Left lung (tissue), 4 donors: ENCODE measurements at regions not wholly inside any gene's neighbourhood (a gene's known extent, or its start where the extent isn't known, plus 50 kb on each side); places are given as distances from the start of the nearest gene placed in this dataset.

Experiments used
- ATAC-seq: fragments of 200-7000 bp; cut with Tn5 transposase; one replicate; pipeline ENCODE4 v1.9.1; 2020; ENCODE audit warnings: moderate library complexity
- DNase-seq, 4 donors: peaks; one replicate each; pipeline ENCODE4 v3.0.0-alpha.2; 2013 to 2020
- H3K27ac ChIP-seq, 2 donors: fragments of 200-600 bp; sonication (generic) in 1 of 2; one replicate each; pipeline versions ENCODE4 v1.5.0 to v1.8.0; 2020 to 2021
- H3K27me3 ChIP-seq, 2 donors: fragments of 200-600 bp; sonication (generic) in 1 of 2; one replicate each; pipeline versions ENCODE4 v1.5.0 to v1.8.0; 2020 to 2021
- H3K36me3 ChIP-seq, 2 donors: fragments of 200-600 bp; sonication (generic) in 1 of 2; one replicate each; pipeline versions ENCODE4 v1.5.0 to v1.8.0; 2020 to 2021
- H3K4me1 ChIP-seq, 2 donors: fragments of 200-600 bp; one replicate each; pipeline ENCODE4 v1.8.0; 2021
- H3K4me3 ChIP-seq, 2 donors: fragments of 200-600 bp; sonication (generic) in 1 of 2; one replicate each; pipeline versions ENCODE4 v1.5.0 to v1.8.0; 2020 to 2021; ENCODE audit warnings: mild to moderate bottlenecking in 1 of 2
- H3K9me3 ChIP-seq, 2 donors: fragments of 200-600 bp; sonication (generic) in 1 of 2; one replicate each; pipeline versions ENCODE4 v1.5.0 to v1.8.0; 2020 to 2021
- intact Hi-C, 2 donors: fragments of 100-400 bp; cut with DNase I; formaldehyde crosslinking; loops; one replicate each; pipeline versions ENCODE4 v1.11.2 to v1.14.2; 2022
- TF ChIP-seq, protein P1 (sequence below), 2 donors: fragments of 200-600 bp; sonication (generic) in 1 of 2; IDR thresholded peaks; one replicate each; pipeline versions ENCODE4 v1.5.0 to v1.8.0; 2021; ENCODE audit warnings: antibody characterized with exemption in 2 of 2
- donor health status: DM: no; HTN: yes; CAD: no.
- donor health status: DM: no; HTN: no; CAD: no.

DNA sequence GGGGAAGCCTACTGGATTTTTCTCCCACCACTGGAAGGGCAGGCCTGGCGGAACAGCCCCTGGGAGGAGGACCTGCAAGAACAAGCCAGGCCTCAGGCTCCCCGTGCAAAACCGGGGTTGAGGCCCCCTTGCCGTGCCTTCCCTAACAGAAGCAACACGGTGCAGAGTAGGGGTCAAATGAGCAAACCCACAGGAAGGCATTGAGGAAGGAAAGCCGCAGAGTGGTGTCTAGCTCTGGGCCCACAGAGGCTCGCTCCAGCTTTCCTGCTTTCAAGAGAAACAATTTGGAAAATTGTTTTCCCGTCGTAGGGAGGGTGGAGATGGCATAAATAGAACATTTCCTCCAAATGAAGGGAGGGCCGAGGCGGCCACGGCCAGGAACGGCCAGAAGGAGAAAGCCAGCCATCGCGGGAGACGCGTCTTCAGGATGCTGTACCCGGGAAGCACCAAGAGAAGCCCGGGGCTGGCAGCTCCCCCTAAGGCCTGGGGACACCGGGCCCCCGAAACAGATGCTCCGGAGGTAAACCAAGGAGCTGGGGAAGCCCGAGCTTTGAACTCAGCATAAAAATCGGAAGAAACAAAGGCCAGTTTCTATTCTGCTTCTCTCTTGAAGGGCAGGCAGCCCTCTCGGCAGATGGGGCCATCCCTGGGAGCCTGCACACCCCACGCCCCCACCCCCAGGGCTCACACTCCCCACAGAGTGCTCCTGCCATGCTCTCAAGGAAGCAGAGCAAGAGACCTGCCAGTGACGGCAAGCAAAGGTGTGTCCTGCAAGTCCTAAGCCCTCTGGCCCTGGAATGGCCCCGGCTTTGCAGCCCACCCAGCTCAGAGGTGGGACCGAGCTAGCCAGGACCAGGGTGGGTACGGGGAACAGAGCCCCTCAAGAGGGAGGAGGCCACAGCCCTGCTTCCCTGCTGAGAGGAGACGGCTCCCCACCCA is 92.0 kb downstream of the RBFOX3 start:
- peak in 1 of 4 donors; percentile 57 for DNase-seq
- intact Hi-C loops: no loop called here
- no peak for ATAC-seq
- Histone ChIP-seq H3K27ac (no peak overlapping the region), H3K4me1 (no peaks in the 10 kb centered on the region), H3K9me3 (no peaks in the 10 kb centered on the region), H3K4me3 (no peak overlapping the region), H3K27me3 (peaks cover 0 to 89% of the 10 kb centered on the region in 2 donors), H3K36me3 (no peaks in the 10 kb centered on the region)
- TF ChIP-seq, protein P1, sequence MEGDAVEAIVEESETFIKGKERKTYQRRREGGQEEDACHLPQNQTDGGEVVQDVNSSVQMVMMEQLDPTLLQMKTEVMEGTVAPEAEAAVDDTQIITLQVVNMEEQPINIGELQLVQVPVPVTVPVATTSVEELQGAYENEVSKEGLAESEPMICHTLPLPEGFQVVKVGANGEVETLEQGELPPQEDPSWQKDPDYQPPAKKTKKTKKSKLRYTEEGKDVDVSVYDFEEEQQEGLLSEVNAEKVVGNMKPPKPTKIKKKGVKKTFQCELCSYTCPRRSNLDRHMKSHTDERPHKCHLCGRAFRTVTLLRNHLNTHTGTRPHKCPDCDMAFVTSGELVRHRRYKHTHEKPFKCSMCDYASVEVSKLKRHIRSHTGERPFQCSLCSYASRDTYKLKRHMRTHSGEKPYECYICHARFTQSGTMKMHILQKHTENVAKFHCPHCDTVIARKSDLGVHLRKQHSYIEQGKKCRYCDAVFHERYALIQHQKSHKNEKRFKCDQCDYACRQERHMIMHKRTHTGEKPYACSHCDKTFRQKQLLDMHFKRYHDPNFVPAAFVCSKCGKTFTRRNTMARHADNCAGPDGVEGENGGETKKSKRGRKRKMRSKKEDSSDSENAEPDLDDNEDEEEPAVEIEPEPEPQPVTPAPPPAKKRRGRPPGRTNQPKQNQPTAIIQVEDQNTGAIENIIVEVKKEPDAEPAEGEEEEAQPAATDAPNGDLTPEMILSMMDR (IDR thresholded peaks at IDR 0.05): no peak

DNA sequence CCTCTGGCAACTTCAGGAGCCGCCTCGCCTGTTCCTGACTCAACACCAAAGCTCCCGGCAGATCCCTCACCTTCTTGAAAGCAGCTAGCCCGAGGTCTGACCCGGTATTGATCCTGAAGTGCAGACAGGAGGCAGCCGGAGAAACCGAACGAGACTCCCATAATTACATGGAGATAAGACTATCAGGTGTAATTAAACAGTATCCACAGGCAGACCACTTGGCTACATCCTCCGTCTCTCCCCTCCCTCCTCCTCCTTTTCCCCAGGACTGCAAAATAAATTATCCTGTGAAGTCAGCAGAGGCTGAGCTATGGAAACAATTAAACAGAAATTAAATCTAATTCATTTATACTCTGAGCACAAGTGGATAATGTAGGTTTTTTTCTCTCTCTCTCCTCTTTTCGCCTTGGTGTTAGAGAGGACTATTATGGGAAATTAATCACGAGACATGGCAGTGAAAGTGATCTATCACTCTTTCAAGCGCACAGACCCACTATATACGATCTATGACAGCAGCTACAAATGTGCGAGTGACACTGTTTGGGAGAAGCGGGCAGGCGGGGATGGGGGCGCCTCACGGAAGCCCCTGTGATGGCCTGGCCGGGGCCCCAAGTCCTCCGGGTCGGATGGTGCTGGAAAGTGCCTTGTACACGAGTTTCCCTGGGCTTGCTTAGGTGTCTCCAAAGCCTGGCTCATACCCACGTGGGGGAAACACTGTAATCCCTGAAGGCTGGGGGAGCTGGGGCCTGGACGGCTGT is 92.8 kb downstream of the RBFOX3 start:
- H3K27ac ChIP-seq: no peak overlapping the region
- TF ChIP-seq, protein P1 (IDR thresholded peaks at IDR 0.05): no peak
- DNase-seq: peak in 1 of 4 donors; percentile 60
- intact Hi-C loops: no loop called here
- no peaks in the 10 kb centered on the region for H3K36me3 ChIP-seq
- H3K9me3 ChIP-seq: peaks cover 0 to 8% of the 10 kb centered on the region in 2 donors
- ATAC-seq: no peak
- peaks cover 0 to 81% of the 10 kb centered on the region in 2 donors for H3K27me3 ChIP-seq
- H3K4me3 ChIP-seq: no peak overlapping the region
- no peaks in the 10 kb centered on the region for H3K4me1 ChIP-seq

DNA sequence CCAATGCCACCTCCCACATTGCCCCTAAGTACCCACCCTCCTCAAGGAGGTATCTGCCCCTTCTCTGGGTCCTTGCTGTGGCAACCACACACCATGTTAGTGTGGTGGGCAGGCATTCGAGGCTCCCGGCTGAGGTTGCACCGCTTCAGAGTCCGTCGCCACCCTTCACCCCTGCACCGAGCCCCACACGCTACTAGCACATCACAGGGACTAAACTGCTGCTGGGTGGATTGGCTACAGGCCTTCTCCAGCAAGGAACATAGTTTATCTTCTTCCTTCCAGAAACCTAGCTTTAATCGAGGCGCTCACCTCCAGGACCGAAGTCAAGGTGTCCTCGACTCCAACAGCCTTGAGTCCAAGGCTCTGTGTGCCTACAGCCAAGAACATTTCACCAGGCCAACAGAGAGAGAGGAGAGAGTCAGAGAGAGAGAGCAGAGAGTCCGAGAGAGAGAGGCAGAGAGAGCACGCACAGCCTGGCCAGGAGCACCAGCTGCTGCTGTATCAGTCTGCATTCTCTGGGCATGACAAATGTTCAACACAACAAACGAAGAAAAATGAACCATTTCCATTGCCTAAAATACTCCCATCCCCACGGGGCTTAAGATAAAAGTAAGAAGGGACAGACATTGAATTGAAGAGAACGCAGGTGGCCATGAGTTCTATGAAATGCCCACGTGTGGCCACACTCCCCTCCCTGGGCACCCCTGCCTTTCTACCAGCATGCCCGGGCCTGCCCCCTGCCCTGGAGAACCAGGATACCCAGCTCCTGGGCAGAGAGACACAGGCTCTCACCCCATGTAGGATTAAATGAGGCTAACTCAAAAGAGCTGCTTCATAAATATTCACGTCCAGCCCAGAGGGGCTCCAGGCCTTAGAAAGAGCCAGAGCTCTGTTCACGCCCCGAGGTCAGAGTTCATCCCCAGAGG is 94.9 kb downstream of the RBFOX3 start:
- Histone ChIP-seq H3K27me3 (peaks cover 0 to 61% of the 10 kb centered on the region in 2 donors), H3K4me1 (no peaks in the 10 kb centered on the region), H3K9me3 (peaks cover 0 to 11% of the 10 kb centered on the region in 2 donors), H3K36me3 (no peaks in the 10 kb centered on the region), H3K4me3 (no peak overlapping the region), H3K27ac (no peak overlapping the region)
- TF ChIP-seq, protein P1 (IDR thresholded peaks at IDR 0.05): no peak
- ATAC-seq (no peak), DNase-seq (peak in 1 of 4 donors; percentile 12)
- intact Hi-C loops: no loop called here

DNA sequence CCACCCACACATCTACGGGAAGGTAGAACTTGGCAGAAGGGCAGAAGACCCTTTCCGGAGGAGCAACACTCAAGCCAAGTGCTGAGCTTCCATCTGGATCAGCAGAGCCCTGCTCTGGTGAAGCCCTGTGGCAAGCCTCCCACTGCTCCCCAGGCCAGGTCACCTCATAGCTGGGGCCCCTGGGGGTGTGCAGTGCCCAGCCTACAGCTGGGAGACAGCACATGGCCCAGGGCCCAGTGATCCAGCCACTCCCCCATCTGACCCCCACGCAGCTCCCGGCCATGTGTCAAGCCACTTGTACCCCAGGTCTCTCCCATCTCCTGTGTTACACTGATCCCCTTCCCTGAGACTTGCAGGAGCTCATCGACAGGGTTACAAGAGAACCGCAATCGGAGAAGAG is 95.7 kb downstream of the RBFOX3 start:
- intact Hi-C loops: no loop called here
- peaks cover 0 to 57% of the 10 kb centered on the region in 2 donors for H3K27me3 ChIP-seq
- ATAC-seq: no peak

More for the DNA sequence above, 95.7 kb downstream of the RBFOX3 start:
- Histone ChIP-seq H3K36me3 (no peaks in the 10 kb centered on the region), H3K9me3 (peaks cover 0 to 11% of the 10 kb centered on the region in 2 donors), H3K4me1 (no peaks in the 10 kb centered on the region), H3K4me3 (no peak overlapping the region), H3K27ac (no peak overlapping the region)
- TF ChIP-seq, protein P1 (IDR thresholded peaks at IDR 0.05): no peak
- DNase-seq: no peak
